ENCODE measurements at regions not wholly inside any gene's neighbourhood (a gene's known extent, or its start where the extent isn't known, plus 50 kb on each side); places are given as distances from the start of the nearest gene placed in this dataset.
A peak's percentile ranks its signal among the peaks of the same experiment; 100 is the strongest.

- dilution Hi-C loops (cut with MboI; ENCODE audit: extremely low pct_ligation_motif_present, low sequenced_read_pairs), result no loop called here
- FAIRE-seq, result no peak
- no peak for DNase-seq (ENCODE audit: low read depth, low spot score)
These were observed 661.3 kb downstream of the RPL10L start for GRCh38 chr14:45990252-45990651.

GRCh38 chr14:45976001-45976400 lies 675.6 kb downstream of the RPL10L start:
- no peaks in the 10 kb centered on the region for H3K9me3 ChIP-seq (ENCODE audit: control insufficient read depth, low read depth, low read length)
- H3K4me2 ChIP-seq (ENCODE audit: control insufficient read depth, extremely low read depth, insufficient read depth, low read depth, low read length), result no peak overlapping the region
- dilution Hi-C loops (cut with MboI; ENCODE audit: extremely low pct_ligation_motif_present, low sequenced_read_pairs), result no loop called here
- H4K20me1 ChIP-seq (ENCODE audit: control insufficient read depth, extremely low read depth, insufficient read depth, low read length), result no peaks in the 10 kb centered on the region
- H3K4me3 ChIP-seq (ENCODE audit: control insufficient read depth in 2 of 3, extremely low read depth in 1 of 3, insufficient read depth in 2 of 3, low read depth in 1 of 3, low read length in 3 of 3), result no peak overlapping the region
- H3K27ac ChIP-seq (ENCODE audit: control insufficient read depth, insufficient read depth, low read length), result no peak overlapping the region
- TF ChIP-seq EZH2 (IDR thresholded peaks at IDR 0.05; ENCODE audit: low read length) (no peak), CTCF (optimal IDR thresholded peaks at IDR 0.05 in 1 of 3, IDR thresholded peaks at IDR 0.05 in 1 of 3, conservative IDR thresholded peaks at IDR 0.05 in 1 of 3; ENCODE audit: extremely low read depth in 1 of 3, insufficient read depth in 2 of 3, low read length in 3 of 3) (no peak)
- H3K4me1 ChIP-seq (ENCODE audit: control insufficient read depth, extremely low read depth, insufficient read depth, low read length), result no peaks in the 10 kb centered on the region
- no peaks in the 10 kb centered on the region for H3K9me1 ChIP-seq (ENCODE audit: control insufficient read depth, extremely low read depth, insufficient read depth, low read length)
- no peak for DNase-seq (ENCODE audit: low read depth, low spot score)
- H3K36me3 ChIP-seq (ENCODE audit: control insufficient read depth in 2 of 2, extremely low read depth in 1 of 2, insufficient read depth in 2 of 2, low read length in 2 of 2), result no peaks in the 10 kb centered on the region
- no peaks in the 10 kb centered on the region for H3K27me3 ChIP-seq (ENCODE audit: control insufficient read depth, extremely low read depth, insufficient read depth, low read length)
- H2AFZ ChIP-seq (ENCODE audit: control insufficient read depth, low read length), result no peak overlapping the region
- no peak for FAIRE-seq
- H3K79me2 ChIP-seq (ENCODE audit: control insufficient read depth, insufficient read depth, low read length), result no peaks in the 10 kb centered on the region
- H3K9ac ChIP-seq (ENCODE audit: control insufficient read depth, extremely low read depth, insufficient read depth, low read length), result no peak overlapping the region

More at GRCh38 chr14:45990252-45990651, 661.3 kb downstream of the RPL10L start:
- no peak overlapping the region for H3K27ac ChIP-seq (ENCODE audit: control insufficient read depth, insufficient read depth, low read length)
- no peak overlapping the region for H3K4me2 ChIP-seq (ENCODE audit: control insufficient read depth, extremely low read depth, insufficient read depth, low read depth, low read length)
- no peaks in the 10 kb centered on the region for H3K27me3 ChIP-seq (ENCODE audit: control insufficient read depth, extremely low read depth, insufficient read depth, low read length)
- no peaks in the 10 kb centered on the region for H3K79me2 ChIP-seq (ENCODE audit: control insufficient read depth, insufficient read depth, low read length)
- H3K9ac ChIP-seq (ENCODE audit: control insufficient read depth, extremely low read depth, insufficient read depth, low read length), result no peak overlapping the region
- no peak for TF ChIP-seq EZH2 (IDR thresholded peaks at IDR 0.05; ENCODE audit: low read length)
- TF ChIP-seq CTCF (optimal IDR thresholded peaks at IDR 0.05 in 1 of 3, IDR thresholded peaks at IDR 0.05 in 1 of 3, conservative IDR thresholded peaks at IDR 0.05 in 1 of 3; ENCODE audit: extremely low read depth in 1 of 3, insufficient read depth in 2 of 3, low read length in 3 of 3), result peak in 2 of 3 experiments; percentile 33 to 37
- H3K9me3 ChIP-seq (ENCODE audit: control insufficient read depth, low read depth, low read length), result no peaks in the 10 kb centered on the region
- no peak overlapping the region for H3K4me3 ChIP-seq (ENCODE audit: control insufficient read depth in 2 of 3, extremely low read depth in 1 of 3, insufficient read depth in 2 of 3, low read depth in 1 of 3, low read length in 3 of 3)
- no peaks in the 10 kb centered on the region for H3K36me3 ChIP-seq (ENCODE audit: control insufficient read depth in 2 of 2, extremely low read depth in 1 of 2, insufficient read depth in 2 of 2, low read length in 2 of 2)
- no peaks in the 10 kb centered on the region for H3K4me1 ChIP-seq (ENCODE audit: control insufficient read depth, extremely low read depth, insufficient read depth, low read length)
- H2AFZ ChIP-seq (ENCODE audit: control insufficient read depth, low read length), result no peak overlapping the region
- H4K20me1 ChIP-seq (ENCODE audit: control insufficient read depth, extremely low read depth, insufficient read depth, low read length), result no peaks in the 10 kb centered on the region
- no peaks in the 10 kb centered on the region for H3K9me1 ChIP-seq (ENCODE audit: control insufficient read depth, extremely low read depth, insufficient read depth, low read length)
